ENCODE measurements at regions not wholly inside any gene's neighbourhood (a gene's known extent, or its start where the extent isn't known, plus 50 kb on each side); places are given as distances from the start of the nearest gene placed in this dataset.

- peaks cover 56% of the 10 kb centered on the region for H3K4me1 Mint-ChIP-seq
- Histone ChIP-seq H3K9me2 (ENCODE audit: insufficient read depth) (no peaks in the 10 kb centered on the region), H4K20me1 (replicated peaks; ENCODE audit: insufficient read depth) (no peaks in the 10 kb centered on the region), H2AFZ (no peak overlapping the region), H3K36me3 (ENCODE audit: insufficient read depth) (no peaks in the 10 kb centered on the region), H3K4me3 (no peak overlapping the region), H3K79me2 (replicated peaks; ENCODE audit: insufficient read depth) (peaks cover 97% of the 10 kb centered on the region), H3F3A (replicated peaks; ENCODE audit: low read depth) (no peaks in the 10 kb centered on the region), H3K4me2 (no peak overlapping the region), H3K27ac (ENCODE audit: low read depth) (no peak overlapping the region; the same call in 1 of the 2 replicates), H3K4me1 (ENCODE audit: insufficient read depth) (peaks cover 76% of the 10 kb centered on the region), H3K27me3 (ENCODE audit: insufficient read depth) (no peaks in the 10 kb centered on the region)
- ATAC-seq: no peak
- no peak for DNase-seq (ENCODE audit: low spot score)
- no peaks in the 10 kb centered on the region for H3K9me3 Mint-ChIP-seq
- peaks cover 3% of the 10 kb centered on the region for H3K27me3 Mint-ChIP-seq (ENCODE audit: insufficient read depth, low read depth, poor library complexity)
- TF ChIP-seq ZNF462 (CRISPR knock-in tag; IDR thresholded peaks at IDR 0.05): no peak
- no peak for TF ChIP-seq ZNF114 (CRISPR knock-in tag; IDR thresholded peaks at IDR 0.05)
- no peak for TF ChIP-seq EZH2phosphoT487 (IDR thresholded peaks at IDR 0.05; ENCODE audit: unreplicated experiment)
- no peak for TF ChIP-seq NANOG (IDR thresholded peaks at IDR 0.05; ENCODE audit: borderline replicate concordance)
- no peak for TF ChIP-seq POLR2AphosphoS5 (IDR thresholded peaks at IDR 0.05; ENCODE audit: low read depth)
- no peak for TF ChIP-seq REST (IDR thresholded peaks at IDR 0.05; ENCODE audit: unreplicated experiment)
- no peak for TF ChIP-seq CREB1 (CRISPR knock-in tag; IDR thresholded peaks at IDR 0.05; ENCODE audit: low read depth)
- TF ChIP-seq ZNF331 (CRISPR knock-in tag; IDR thresholded peaks at IDR 0.05; ENCODE audit: low read depth): no peak
- TF ChIP-seq JUNB (IDR thresholded peaks at IDR 0.05; ENCODE audit: unreplicated experiment): no peak
- no peak for TF ChIP-seq ETS1 (IDR thresholded peaks at IDR 0.05)
- no peak for TF ChIP-seq EZH2 (IDR thresholded peaks at IDR 0.05; ENCODE audit: low read depth, unreplicated experiment)
- TF ChIP-seq CTCF (conservative IDR thresholded peaks at IDR 0.05; ENCODE audit: low read depth in 2 of 2): no peak
- no peak for TF ChIP-seq STAT1 (IDR thresholded peaks at IDR 0.05; ENCODE audit: unreplicated experiment)
- H3K4me3 Mint-ChIP-seq: no peak overlapping the region
- peak overlapping the region; percentile 67 for H3K27ac Mint-ChIP-seq
- no peaks in the 10 kb centered on the region for H3K36me3 Mint-ChIP-seq (ENCODE audit: low read depth)
Observed at GRCh38 chr6:56758120-56758519, 115.4 kb upstream of the DST start.

All from GM23338 (cell line).